SK-N-DZ (cell line): ENCODE measurements at regions not wholly inside any gene's neighbourhood (a gene's known extent, or its start where the extent isn't known, plus 50 kb on each side); places are given as distances from the start of the nearest gene placed in this dataset.

Experiments
- DNase-seq: peaks from one replicate; pipeline ENCODE4 v3.0.0-alpha.2; 2015; ENCODE audit warnings: low spot score

- DNase-seq = no peak
Measured at GRCh38 chrX:58051346-58051745, 141.1 kb upstream of the ZXDA start.

- DNase-seq = no peak
Measured at GRCh38 chrX:58044130-58044529, 133.9 kb upstream of the ZXDA start.

GRCh38 chrX:58025979-58026378, 115.7 kb upstream of the ZXDA start:
- DNase-seq = peak; percentile 38

DNA sequence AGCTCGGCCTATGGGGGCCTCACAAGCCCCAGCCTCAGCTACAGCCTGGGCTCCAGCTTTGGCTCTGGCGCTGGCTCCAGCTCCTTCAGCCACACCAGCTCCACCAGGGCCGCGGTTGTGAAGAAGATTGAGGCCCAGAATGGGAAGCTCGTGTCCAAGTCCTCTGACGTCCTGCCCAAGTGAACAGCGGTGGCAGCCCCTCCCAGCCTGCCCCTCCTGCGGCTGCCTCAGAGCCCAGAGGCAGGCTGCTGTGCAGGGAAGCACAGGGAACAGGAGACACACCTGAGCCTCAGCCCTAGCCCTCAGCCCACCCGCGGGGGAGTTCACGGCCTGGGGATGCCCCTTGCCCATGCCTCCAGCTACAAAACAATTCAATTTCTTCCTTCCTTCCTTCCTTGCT, 75.7 kb upstream of the ZXDA start:
- DNase-seq = no peak

- DNase-seq = no peak
Measured at GRCh38 chrX:57984620-57985019, 74.4 kb upstream of the ZXDA start.

GRCh38 chrX:57977992-57978391, 67.7 kb upstream of the ZXDA start:
- DNase-seq = no peak

GRCh38 chrX:57964975-57965374, 54.7 kb upstream of the ZXDA start:
- DNase-seq = no peak
